Activated CD4-positive, alpha-beta T cell treated with anti-CD3 and anti-CD28 coated beads, Interleukin-2, amount 10 ng/mL, durations not matched to agents 7 days and 5 days (primary cell): ENCODE measurements at regions not wholly inside any gene's neighbourhood (a gene's known extent, or its start where the extent isn't known, plus 50 kb on each side); places are given as distances from the start of the nearest gene placed in this dataset.

Experiments used
- CTCF ChIA-PET: fragments of 350-600 bp; sonication (Branson Sonifier 250); formaldehyde crosslinking; loops from one replicate; lab custom pipeline; 2021; ENCODE audit warnings: antibody characterized with exemption; lab: Charles Lee
- POLR2A ChIA-PET: fragments of 350-600 bp; sonication (Branson Sonifier 250); formaldehyde crosslinking; loops from one replicate; lab custom pipeline; 2021; ENCODE audit warnings: antibody characterized with exemption; lab: Charles Lee
- DNase-seq: peaks from one replicate; pipeline ENCODE4 v3.0.0-alpha.2; 2020
- H3K27ac Mint-ChIP-seq: one replicate; pipeline ENCODE4 v1.8.0; 2021; ENCODE audit warnings: mild to moderate bottlenecking, moderate library complexity, mixed read lengths
- H3K27me3 Mint-ChIP-seq: one replicate; pipeline ENCODE4 v1.8.0; 2021; ENCODE audit warnings: mixed read lengths
- H3K36me3 Mint-ChIP-seq: one replicate; pipeline ENCODE4 v1.8.0; 2021; ENCODE audit warnings: low read depth, mixed read lengths
- H3K4me1 Mint-ChIP-seq: one replicate; pipeline ENCODE4 v1.8.0; 2021; ENCODE audit warnings: mixed read lengths
- H3K4me3 Mint-ChIP-seq: one replicate; pipeline ENCODE4 v1.8.0; 2021; ENCODE audit warnings: mild to moderate bottlenecking, moderate library complexity, mixed read lengths
- H3K9me3 Mint-ChIP-seq: one replicate; pipeline ENCODE4 v1.8.0; 2021; ENCODE audit warnings: mixed read lengths

DNA sequence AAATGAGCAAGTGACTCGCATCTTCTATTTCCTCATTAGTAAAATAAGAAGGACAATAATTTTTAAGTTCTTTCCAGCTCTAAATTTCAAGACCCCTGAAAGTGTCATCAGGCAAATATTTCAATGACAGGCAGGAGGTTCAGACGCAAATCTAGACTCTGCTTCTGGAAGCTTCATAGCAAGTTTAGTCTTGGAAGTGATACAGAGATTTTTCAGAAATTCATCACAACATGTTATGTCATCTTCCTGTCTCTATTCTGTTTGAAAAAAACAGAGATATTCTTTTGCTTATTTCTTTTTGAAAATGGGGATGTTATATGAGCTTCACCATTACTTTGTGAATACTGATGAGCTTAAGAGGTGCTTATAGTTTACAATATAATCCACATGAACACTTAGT lies 74.0 kb downstream of the C3orf85 start:
- H3K4me3 Mint-ChIP-seq: no peak overlapping the region
- DNase-seq: no peak
- H3K36me3 Mint-ChIP-seq: no peaks in the 10 kb centered on the region
- POLR2A ChIA-PET: no interaction called here
- no peak overlapping the region for H3K27ac Mint-ChIP-seq
- no peaks in the 10 kb centered on the region for H3K9me3 Mint-ChIP-seq
- no peaks in the 10 kb centered on the region for H3K27me3 Mint-ChIP-seq
- CTCF ChIA-PET: no interaction called here
- no peaks in the 10 kb centered on the region for H3K4me1 Mint-ChIP-seq

GRCh38 chr3:109211941-109212340 lies 75.4 kb downstream of the C3orf85 start:
- CTCF ChIA-PET: no interaction called here
- no peaks in the 10 kb centered on the region for H3K36me3 Mint-ChIP-seq
- no peaks in the 10 kb centered on the region for H3K4me1 Mint-ChIP-seq
- no peaks in the 10 kb centered on the region for H3K27me3 Mint-ChIP-seq
- no peak overlapping the region for H3K27ac Mint-ChIP-seq
- no peak overlapping the region for H3K4me3 Mint-ChIP-seq
- POLR2A ChIA-PET: no interaction called here
- no peak for DNase-seq
- no peaks in the 10 kb centered on the region for H3K9me3 Mint-ChIP-seq

DNA sequence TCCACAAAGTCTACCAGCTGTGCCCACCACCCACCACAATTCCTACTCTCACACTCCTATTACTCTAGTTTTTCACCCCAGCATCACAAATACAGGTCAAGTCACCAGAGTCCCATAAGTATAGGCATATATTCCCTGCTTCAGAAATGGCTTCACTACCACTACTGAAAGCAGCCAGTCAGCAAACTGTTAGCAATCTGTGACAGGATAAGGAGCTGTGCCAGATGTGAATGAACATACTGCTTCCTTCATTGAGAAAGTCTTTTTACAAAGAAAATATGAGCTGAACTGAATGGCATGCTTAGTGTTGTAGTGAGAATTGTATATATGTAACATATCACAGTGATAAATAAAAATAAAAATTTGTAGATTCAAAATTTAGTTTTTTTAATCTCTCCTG lies 76.8 kb downstream of the C3orf85 start:
- ChIA-PET POLR2A (no interaction called here), CTCF (interaction anchor here (0.5 kb wide), 1 partner anchor 180 kb away, joined by 4 read pairs; no protein-coding TSS in a partner anchor)
- no peak for DNase-seq
- H3K4me3 Mint-ChIP-seq: no peak overlapping the region
- no peaks in the 10 kb centered on the region for H3K36me3 Mint-ChIP-seq
- no peaks in the 10 kb centered on the region for H3K9me3 Mint-ChIP-seq
- H3K27ac Mint-ChIP-seq: no peak overlapping the region
- H3K27me3 Mint-ChIP-seq: no peaks in the 10 kb centered on the region
- H3K4me1 Mint-ChIP-seq: no peaks in the 10 kb centered on the region

DNA sequence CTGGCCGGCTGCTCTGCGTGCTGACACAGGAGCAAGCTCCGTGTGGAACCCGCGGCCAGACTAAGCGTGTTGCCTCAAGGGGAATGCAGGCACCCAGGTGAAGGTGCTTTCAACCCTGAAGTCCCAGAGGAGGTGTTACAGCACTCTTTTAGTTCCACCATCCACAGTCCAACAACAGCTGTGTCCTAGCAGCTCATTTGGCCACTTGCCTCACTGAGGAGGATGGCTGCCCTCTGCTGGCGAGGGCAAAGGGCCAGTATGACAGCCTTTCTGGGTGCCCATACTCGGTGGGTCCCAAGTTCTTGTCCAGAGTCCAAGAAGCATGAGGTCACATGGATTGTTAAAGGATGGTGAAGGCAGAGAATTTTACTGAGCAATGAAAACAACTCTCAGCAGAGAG lies 87.8 kb downstream of the C3orf85 start:
- H3K36me3 Mint-ChIP-seq: no peaks in the 10 kb centered on the region
- CTCF ChIA-PET: no interaction called here
- POLR2A ChIA-PET: no interaction called here
- no peaks in the 10 kb centered on the region for H3K4me1 Mint-ChIP-seq
- no peaks in the 10 kb centered on the region for H3K9me3 Mint-ChIP-seq
- H3K27ac Mint-ChIP-seq: no peak overlapping the region
- H3K27me3 Mint-ChIP-seq: peaks cover 6% of the 10 kb centered on the region
- DNase-seq: no peak
- no peak overlapping the region for H3K4me3 Mint-ChIP-seq

GRCh38 chr3:109225516-109225915 lies 89.0 kb downstream of the C3orf85 start:
- no peak for DNase-seq
- Mint-ChIP-seq H3K9me3 (no peaks in the 10 kb centered on the region), H3K27ac (no peak overlapping the region), H3K36me3 (no peaks in the 10 kb centered on the region), H3K4me1 (no peaks in the 10 kb centered on the region), H3K27me3 (peaks cover 6% of the 10 kb centered on the region), H3K4me3 (no peak overlapping the region)
- CTCF ChIA-PET: interaction anchor here (0.6 kb wide), 1 partner anchor 187 kb away, joined by 3 read pairs; no protein-coding TSS in a partner anchor
- POLR2A ChIA-PET: no interaction called here

DNA sequence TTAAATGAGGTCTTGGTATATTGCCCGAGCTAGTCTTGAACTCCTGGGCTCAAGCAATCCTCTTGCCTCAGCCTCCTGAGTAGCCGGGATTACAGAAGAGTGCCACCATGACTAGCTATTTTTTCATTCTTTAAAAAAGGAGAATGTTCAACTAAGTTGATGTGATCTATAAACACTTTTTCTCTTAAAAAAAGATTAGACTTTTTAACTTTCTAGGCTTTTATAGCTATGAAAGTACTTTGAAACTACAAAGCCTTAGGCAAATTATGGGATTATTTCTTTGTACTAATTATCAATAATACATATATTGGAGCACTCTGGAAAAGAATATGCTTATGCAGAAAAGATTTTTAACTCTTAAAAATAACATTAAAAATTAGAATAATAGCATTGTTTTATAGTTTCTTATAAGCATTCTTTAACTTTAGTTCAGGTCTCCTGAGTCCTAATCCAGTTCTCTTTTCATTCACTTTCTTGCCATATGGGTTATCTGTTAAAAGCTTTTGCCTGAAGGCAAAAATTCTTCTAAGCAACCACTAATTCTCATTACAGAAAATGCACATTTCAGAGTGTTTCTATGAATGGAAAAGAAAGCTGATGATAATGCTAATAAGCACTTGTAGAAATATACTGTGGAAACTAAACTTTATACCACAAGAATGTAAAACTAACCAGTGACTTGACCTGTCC lies 87.8 kb downstream of the DPPA2 start:
- no peaks in the 10 kb centered on the region for H3K36me3 Mint-ChIP-seq
- ChIA-PET POLR2A (no interaction called here), CTCF (no interaction called here)
- no peak for DNase-seq
- H3K4me1 Mint-ChIP-seq: no peaks in the 10 kb centered on the region
- H3K27me3 Mint-ChIP-seq: peaks cover 6% of the 10 kb centered on the region
- no peak overlapping the region for H3K27ac Mint-ChIP-seq
- H3K4me3 Mint-ChIP-seq: no peak overlapping the region
- H3K9me3 Mint-ChIP-seq: no peaks in the 10 kb centered on the region

GRCh38 chr3:109229174-109229847 lies 87.0 kb downstream of the DPPA2 start:
- H3K27me3 Mint-ChIP-seq: peaks cover 6% of the 10 kb centered on the region
- CTCF ChIA-PET: no interaction called here

GRCh38 chr3:109234300-109234699 lies 82.0 kb downstream of the DPPA2 start:
- no peaks in the 10 kb centered on the region for H3K36me3 Mint-ChIP-seq
- H3K27ac Mint-ChIP-seq: no peak overlapping the region
- POLR2A ChIA-PET: no interaction called here
- H3K4me1 Mint-ChIP-seq: no peaks in the 10 kb centered on the region
- no peak for DNase-seq
- no peak overlapping the region for H3K4me3 Mint-ChIP-seq
- H3K27me3 Mint-ChIP-seq: no peaks in the 10 kb centered on the region
- no peaks in the 10 kb centered on the region for H3K9me3 Mint-ChIP-seq
- CTCF ChIA-PET: no interaction called here

More at GRCh38 chr3:109229174-109229847, 87.0 kb downstream of the DPPA2 start:
- Mint-ChIP-seq H3K4me3 (no peak overlapping the region), H3K4me1 (no peaks in the 10 kb centered on the region), H3K9me3 (no peaks in the 10 kb centered on the region), H3K27ac (no peak overlapping the region), H3K36me3 (no peaks in the 10 kb centered on the region)
- no peak for DNase-seq
- POLR2A ChIA-PET: no interaction called here

- Mint-ChIP-seq H3K36me3 (no peaks in the 10 kb centered on the region), H3K4me3 (no peak overlapping the region), H3K27me3 (no peaks in the 10 kb centered on the region), H3K9me3 (no peaks in the 10 kb centered on the region), H3K4me1 (no peaks in the 10 kb centered on the region), H3K27ac (no peak overlapping the region)
- ChIA-PET POLR2A (no interaction called here), CTCF (no interaction called here)
- no peak for DNase-seq
Measured at GRCh38 chr3:109241459-109242186, 74.7 kb downstream of the DPPA2 start.

DNA sequence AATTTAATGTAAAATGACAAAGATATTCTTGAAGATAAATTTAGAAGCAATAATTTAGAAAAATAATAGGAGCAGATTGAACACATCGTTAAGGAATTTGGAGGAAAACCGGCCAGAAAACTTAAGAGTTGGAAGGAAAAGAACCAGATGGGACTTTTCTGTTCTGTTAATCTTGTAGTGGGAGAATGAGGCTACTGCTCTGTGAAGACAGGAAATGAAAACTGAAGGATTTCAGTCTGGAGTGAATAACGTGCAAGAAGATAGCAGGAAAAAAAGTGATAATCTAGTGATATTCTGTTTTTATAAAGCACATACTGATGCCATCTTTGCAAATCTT lies 74.2 kb downstream of the DPPA2 start:
- H3K36me3 Mint-ChIP-seq: no peaks in the 10 kb centered on the region
- no peaks in the 10 kb centered on the region for H3K9me3 Mint-ChIP-seq
- H3K4me1 Mint-ChIP-seq: no peaks in the 10 kb centered on the region
- POLR2A ChIA-PET: no interaction called here
- no peak for DNase-seq
- CTCF ChIA-PET: no interaction called here
- no peak overlapping the region for H3K4me3 Mint-ChIP-seq
- H3K27me3 Mint-ChIP-seq: no peaks in the 10 kb centered on the region
- no peak overlapping the region for H3K27ac Mint-ChIP-seq
